K562 (cell line): ENCODE measurements at regions not wholly inside any gene's neighbourhood (a gene's known extent, or its start where the extent isn't known, plus 50 kb on each side); places are given as distances from the start of the nearest gene placed in this dataset.

Experiments used
- CTCF ChIP-seq, 3 experiments: IDR thresholded peaks in 2 of 3; conservative IDR thresholded peaks in 1 of 3; 2 replicates each; pipeline ENCODE4 v1.5.1; 2011 to 2012; ENCODE audit warnings: low read length in 3 of 3, mild to moderate bottlenecking in 3 of 3, control low read depth in 2 of 3, improper control_type of control experiment in 1 of 3, inconsistent platforms in 1 of 3, low read depth in 1 of 3, mixed read lengths in 1 of 3, moderate library complexity in 1 of 3; ENCODE audit not compliant: insufficient read depth in 2 of 3
- DPF2 ChIP-seq: fragments of 450-650 bp; IDR thresholded peaks from 2 replicates; pipeline ENCODE4 v1.6.1; 2016
- E2F6 ChIP-seq, 2 experiments: IDR thresholded peaks; 2 replicates each; pipeline ENCODE4 v1.6.1; 2011; ENCODE audit warnings: borderline replicate concordance in 1 of 2, control low read depth in 1 of 2, low read depth in 1 of 2, low read length in 1 of 2, mild to moderate bottlenecking in 1 of 2, mixed read lengths in 1 of 2, moderate library complexity in 1 of 2; ENCODE audit not compliant: insufficient read depth in 1 of 2, insufficient read length in 1 of 2, poor library complexity in 1 of 2, severe bottlenecking in 1 of 2; ENCODE audit errors: extremely low read depth in 1 of 2
- GABPB1 ChIP-seq: sonication (generic); formaldehyde crosslinking; IDR thresholded peaks from 2 replicates; pipeline ENCODE4 v1.8.0; 2022; ENCODE audit warnings: mild to moderate bottlenecking, missing genetic modification reagents
- ID3 ChIP-seq, 2 experiments: fragments of 250-450 bp in 1 of 2; fragments of 450-650 bp in 1 of 2; sonication (Bioruptor Pico) in 1 of 2; IDR thresholded peaks; 2 replicates each; pipeline versions ENCODE4 v1.6.1 to v1.8.0; 2016 to 2021; ENCODE audit warnings: mild to moderate bottlenecking in 2 of 2, moderate library complexity in 2 of 2, missing compliant biosample characterization in 1 of 2, missing genetic modification characterization in 1 of 2
- KDM1A ChIP-seq, 2 experiments: fragments of 450-650 bp; IDR thresholded peaks; 2 replicates each; pipeline ENCODE4 v1.6.1; 2016; ENCODE audit warnings: mild to moderate bottlenecking in 2 of 2
- MAZ ChIP-seq, 2 experiments: fragments of 450-650 bp in 1 of 2; sonication (generic) in 1 of 2; formaldehyde crosslinking; IDR thresholded peaks in 1 of 2; conservative IDR thresholded peaks in 1 of 2; 2 replicates each; pipeline versions ENCODE4 v1.4.0 to v1.5.0; 2020; ENCODE audit warnings: mild to moderate bottlenecking in 1 of 2, missing genetic modification reagents in 1 of 2
- SNRNP70 ChIP-seq: fragments of 200-400 bp; formaldehyde crosslinking; optimal IDR thresholded peaks from 2 replicates; pipeline ENCODE3; 2017; ENCODE audit warnings: low read depth, low read length
- SREBF1 ChIP-seq: fragments of 150-350 bp; IDR thresholded peaks from 2 replicates; pipeline ENCODE4 v1.6.1; 2014; ENCODE audit warnings: antibody characterized with exemption, low read depth, low read length, borderline replicate concordance
- USF1 ChIP-seq: sonication (generic); formaldehyde crosslinking; IDR thresholded peaks from 2 replicates; pipeline ENCODE4 v1.9.0; 2022; ENCODE audit warnings: mild to moderate bottlenecking, missing genetic modification reagents
- ZNF140 ChIP-seq: fragments of 250-450 bp; sonication (Bioruptor Pico); IDR thresholded peaks from 2 replicates; pipeline ENCODE4 v1.8.0; 2021; ENCODE audit warnings: moderate library complexity, mild to moderate bottlenecking, inconsistent platforms
- ZNF3 ChIP-seq: fragments of 250-450 bp; sonication (Bioruptor Pico); IDR thresholded peaks from 2 replicates; pipeline ENCODE4 v1.5.0; 2021; ENCODE audit warnings: mild to moderate bottlenecking, moderate library complexity

GRCh38 chr1:157194731-157195520, 56.7 kb upstream of the ETV3 start:
- TF ChIP-seq ZNF3 (CRISPR knock-in tag): no peak
- no peak for TF ChIP-seq KDM1A (IDR thresholded peaks at IDR 0.05)
- TF ChIP-seq CTCF (IDR thresholded peaks at IDR 0.05 in 2 of 3, conservative IDR thresholded peaks at IDR 0.05 in 1 of 3; ENCODE audit: insufficient read depth in 2 of 3, low read depth in 1 of 3, low read length in 3 of 3): no peak
- TF ChIP-seq DPF2: no peak
- no peak for TF ChIP-seq MAZ (CRISPR knock-in tag; conservative IDR thresholded peaks at IDR 0.05 in 1 of 2, IDR thresholded peaks at IDR 0.05 in 1 of 2)
- no peak for TF ChIP-seq ID3 (CRISPR knock-in tag; IDR thresholded peaks at IDR 0.05)
- no peak for TF ChIP-seq ID3 (tag; IDR thresholded peaks at IDR 0.05)
- TF ChIP-seq GABPB1: no peak
- no peak for TF ChIP-seq ZNF140 (CRISPR knock-in tag)
- TF ChIP-seq USF1 (CRISPR knock-in tag): no peak
- no peak for TF ChIP-seq SREBF1
- TF ChIP-seq SNRNP70: no peak
- TF ChIP-seq E2F6 (IDR thresholded peaks at IDR 0.05; ENCODE audit: borderline replicate concordance in 1 of 2, extremely low read depth in 1 of 2, insufficient read depth in 1 of 2, insufficient read length in 1 of 2, low read depth in 1 of 2, low read length in 1 of 2, poor library complexity in 1 of 2, severe bottlenecking in 1 of 2): no peak
